Activated B cell treated with CpG ODN at 0.5 μM for 24 hours (primary cell): ENCODE measurements at regions not wholly inside any gene's neighbourhood (a gene's known extent, or its start where the extent isn't known, plus 50 kb on each side); places are given as distances from the start of the nearest gene placed in this dataset.

ENCODE experiments used
- ATAC-seq: fragments of 200-7000 bp; cut with Tn5 transposase; one replicate; pipeline ENCODE4 v1.10.0; 2021; ENCODE audit warnings: low read depth, mild to moderate bottlenecking, moderate library complexity
- CTCF ChIA-PET: fragments of 350-600 bp; sonication (Branson Sonifier 250); formaldehyde crosslinking; loops from one replicate; lab custom pipeline; 2021; ENCODE audit warnings: antibody characterized with exemption; lab: Charles Lee
- POLR2A ChIA-PET: fragments of 350-600 bp; sonication (Branson Sonifier 250); formaldehyde crosslinking; loops from one replicate; lab custom pipeline; 2021; ENCODE audit warnings: antibody characterized with exemption; lab: Charles Lee
- DNase-seq: peaks from one replicate; pipeline ENCODE4 v3.0.0; 2022
- H3K27ac Mint-ChIP-seq: one replicate; pipeline ENCODE4 v1.8.0; 2020; ENCODE audit warnings: mixed read lengths
- H3K27me3 Mint-ChIP-seq: one replicate; pipeline ENCODE4 v1.8.0; 2021; ENCODE audit warnings: mixed read lengths
- H3K36me3 Mint-ChIP-seq: one replicate; pipeline ENCODE4 v1.8.0; 2021; ENCODE audit warnings: low read depth, mixed read lengths
- H3K4me1 Mint-ChIP-seq: one replicate; pipeline ENCODE4 v1.8.0; 2021; ENCODE audit warnings: mixed read lengths
- H3K4me3 Mint-ChIP-seq: one replicate; pipeline ENCODE4 v1.8.0; 2020; ENCODE audit warnings: mild to moderate bottlenecking, mixed read lengths
- H3K9me3 Mint-ChIP-seq: one replicate; pipeline ENCODE4 v1.8.0; 2020; ENCODE audit warnings: mixed read lengths
- CTCF ChIP-seq: fragments of 200-600 bp; IDR thresholded peaks from one replicate; pipeline ENCODE4 v1.8.0; 2022; ENCODE audit warnings: antibody characterized with exemption, mild to moderate bottlenecking
- intact Hi-C: fragments of 100-400 bp; cut with micrococcal nuclease; formaldehyde crosslinking; loops from one replicate; pipeline ENCODE4 v1.15.1; 2024

- Mint-ChIP-seq H3K9me3 (no peaks in the 10 kb centered on the region), H3K27ac (no peak overlapping the region), H3K4me1 (no peaks in the 10 kb centered on the region), H3K36me3 (no peaks in the 10 kb centered on the region), H3K4me3 (no peak overlapping the region), H3K27me3 (peaks cover 1% of the 10 kb centered on the region)
- CTCF ChIA-PET: no interaction called here
- POLR2A ChIA-PET: no interaction called here
- DNase-seq: no peak
- ATAC-seq: no peak
- intact Hi-C loops: no loop called here
- TF ChIP-seq CTCF: no peak
Observed at GRCh38 chr6:133740816-133741215, 148.1 kb upstream of the TCF21 start.

GRCh38 chr6:133741375-133741861 is 147.5 kb upstream of the TCF21 start:
- ATAC-seq (no peak), DNase-seq (no peak)
- H3K36me3 Mint-ChIP-seq: no peaks in the 10 kb centered on the region
- ChIA-PET CTCF (no interaction called here), POLR2A (no interaction called here)
- no peaks in the 10 kb centered on the region for H3K9me3 Mint-ChIP-seq
- no peak overlapping the region for H3K27ac Mint-ChIP-seq
- no peak overlapping the region for H3K4me3 Mint-ChIP-seq
- intact Hi-C loops: no loop called here
- peaks cover 1% of the 10 kb centered on the region for H3K27me3 Mint-ChIP-seq
- no peaks in the 10 kb centered on the region for H3K4me1 Mint-ChIP-seq
- no peak for TF ChIP-seq CTCF

- Mint-ChIP-seq H3K36me3 (no peaks in the 10 kb centered on the region), H3K27me3 (peaks cover 1% of the 10 kb centered on the region), H3K27ac (no peak overlapping the region), H3K4me3 (no peak overlapping the region), H3K4me1 (no peaks in the 10 kb centered on the region), H3K9me3 (no peaks in the 10 kb centered on the region)
- DNase-seq (no peak), ATAC-seq (no peak)
- ChIA-PET CTCF (no interaction called here), POLR2A (no interaction called here)
- no peak for TF ChIP-seq CTCF
- intact Hi-C loops: no loop called here
Observed at GRCh38 chr6:133743621-133744020, 145.3 kb upstream of the TCF21 start.

- DNase-seq (no peak), ATAC-seq (no peak)
- CTCF ChIA-PET: no interaction called here
- Mint-ChIP-seq H3K27ac (no peak overlapping the region), H3K9me3 (no peaks in the 10 kb centered on the region), H3K4me3 (no peak overlapping the region), H3K27me3 (peaks cover 3% of the 10 kb centered on the region), H3K4me1 (no peaks in the 10 kb centered on the region), H3K36me3 (no peaks in the 10 kb centered on the region)
- intact Hi-C loops: no loop called here
- POLR2A ChIA-PET: no interaction called here
- TF ChIP-seq CTCF: no peak
Observed at GRCh38 chr6:133746417-133746770, 142.5 kb upstream of the TCF21 start.

- peaks cover 2% of the 10 kb centered on the region for H3K27me3 Mint-ChIP-seq
Observed at GRCh38 chr6:133748628-133749027, 140.3 kb upstream of the TCF21 start.

More at GRCh38 chr6:133748628-133749027, 140.3 kb upstream of the TCF21 start:
- no peak for TF ChIP-seq CTCF
- no peaks in the 10 kb centered on the region for H3K4me1 Mint-ChIP-seq
- H3K27ac Mint-ChIP-seq: no peak overlapping the region
- no peak for ATAC-seq
- H3K36me3 Mint-ChIP-seq: no peaks in the 10 kb centered on the region
- intact Hi-C loops: no loop called here
- H3K4me3 Mint-ChIP-seq: no peak overlapping the region
- ChIA-PET POLR2A (no interaction called here), CTCF (no interaction called here)
- no peaks in the 10 kb centered on the region for H3K9me3 Mint-ChIP-seq
- no peak for DNase-seq
